Activated T-helper 9 cell treated with anti-CD3 and anti-CD28 coated beads, Interleukin-2, amount 50 U/mL, for 16 hours (primary cell): ENCODE measurements at regions not wholly inside any gene's neighbourhood (a gene's known extent, or its start where the extent isn't known, plus 50 kb on each side); places are given as distances from the start of the nearest gene placed in this dataset.
"Not testable (repeated sequence)": the region's sequence is repeated elsewhere in the genome, so short reads cannot be mapped to it uniquely, and the experiment has no call there.

ENCODE experiments used
- DNase-seq: peaks from one replicate; pipeline ENCODE4 v3.0.0-alpha.2; 2020; ENCODE audit warnings: low read depth

DNA sequence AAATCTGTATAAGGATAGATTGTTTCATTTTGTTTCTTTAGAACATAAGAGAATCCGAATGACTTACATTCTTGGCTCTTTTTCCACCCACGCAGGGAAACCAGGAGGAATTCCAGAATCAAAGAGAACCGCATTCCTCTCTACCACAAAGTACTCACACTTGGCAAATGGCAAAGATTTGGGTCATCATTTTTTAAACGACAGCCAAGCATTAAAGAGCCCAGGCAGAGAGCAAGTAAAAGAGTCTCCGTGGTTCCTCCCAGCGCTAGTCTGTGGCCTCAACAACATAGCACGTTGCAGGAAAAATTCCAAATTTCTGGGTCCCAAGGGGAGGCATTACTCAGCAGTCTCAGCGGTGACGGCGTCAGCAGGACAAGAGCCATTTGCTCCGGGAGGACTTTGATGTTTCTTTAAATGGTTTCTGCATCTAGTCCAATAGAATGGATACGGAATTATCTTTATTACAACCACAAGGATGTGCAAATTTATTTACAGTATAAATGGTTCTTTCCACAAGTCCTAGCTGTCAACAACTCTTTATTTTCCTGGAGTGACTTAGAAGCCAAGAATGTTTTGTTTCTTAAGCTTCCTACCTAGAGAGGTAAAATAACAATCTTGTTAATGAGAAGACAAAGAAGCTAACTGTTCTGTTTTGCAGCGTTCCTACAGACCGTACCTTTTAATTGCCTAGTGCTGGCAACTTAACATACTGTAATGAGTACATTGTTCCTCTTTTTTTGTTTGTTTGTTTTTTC is 232.5 kb downstream of the SKIDA1 start:
- no peak for DNase-seq

DNA sequence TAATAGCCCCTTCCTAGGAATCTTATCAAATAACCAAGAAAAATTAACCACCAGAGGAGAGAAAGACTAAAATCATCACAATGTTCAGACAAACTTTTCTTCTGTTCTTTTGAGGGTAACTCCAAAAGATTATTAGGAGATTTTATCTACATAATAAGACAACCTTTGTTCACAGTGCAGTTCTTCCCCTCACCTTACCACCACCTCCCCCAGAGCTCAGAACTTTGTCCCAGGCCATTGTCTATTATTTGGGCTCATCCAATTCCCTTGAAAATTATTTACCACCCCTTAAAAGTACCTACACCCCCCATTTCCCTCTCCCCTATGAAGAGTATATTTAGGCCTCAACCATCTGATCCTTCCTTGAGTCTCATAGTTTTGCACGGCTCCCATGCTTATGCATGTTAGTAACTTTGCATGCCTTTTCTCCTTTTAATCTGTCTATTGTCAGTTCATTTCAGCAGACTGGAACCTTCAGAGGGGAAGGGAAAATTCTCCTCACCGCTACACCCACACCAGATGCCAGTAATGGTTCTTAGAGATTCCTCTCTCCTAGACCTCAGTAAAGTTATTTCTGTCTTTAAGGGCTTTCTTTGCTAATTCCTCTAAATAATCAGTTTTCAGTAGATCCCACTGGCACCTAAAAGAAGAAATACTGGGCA is 234.9 kb downstream of the SKIDA1 start:
- no peak for DNase-seq

GRCh38 chr10:21289961-21290360 is 235.5 kb downstream of the SKIDA1 start:
- DNase-seq, result no peak

- DNase-seq, result no peak
These were observed 236.2 kb downstream of the SKIDA1 start for GRCh38 chr10:21289271-21289670.

DNA sequence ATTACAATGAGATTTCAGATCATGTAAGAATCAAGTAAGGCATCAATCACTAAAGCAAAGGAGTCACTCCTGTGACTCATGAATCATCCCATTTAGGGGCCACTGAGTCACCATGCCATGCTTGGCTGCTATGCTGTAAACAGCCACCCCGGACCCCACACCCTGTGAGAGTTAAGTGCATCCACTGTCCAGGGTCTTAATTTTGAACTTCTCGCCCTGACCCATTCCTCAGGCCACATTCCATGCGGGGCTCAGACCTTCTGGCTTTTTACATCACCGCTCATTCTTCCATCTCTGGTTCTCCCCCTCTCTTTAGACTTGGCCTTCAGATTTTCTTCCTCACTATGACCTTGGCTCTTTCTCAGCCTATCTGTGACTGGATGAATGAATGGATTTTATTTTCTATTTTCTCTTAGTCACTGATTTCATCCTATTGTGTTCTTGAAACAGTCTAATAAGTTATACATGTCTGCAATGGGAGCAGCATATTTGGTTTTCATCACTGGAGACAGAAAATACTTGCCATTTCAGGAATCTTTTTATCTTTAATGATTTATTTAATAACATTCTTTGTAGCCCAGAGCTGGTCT is 239.6 kb downstream of the SKIDA1 start:
- no peak for DNase-seq

DNA sequence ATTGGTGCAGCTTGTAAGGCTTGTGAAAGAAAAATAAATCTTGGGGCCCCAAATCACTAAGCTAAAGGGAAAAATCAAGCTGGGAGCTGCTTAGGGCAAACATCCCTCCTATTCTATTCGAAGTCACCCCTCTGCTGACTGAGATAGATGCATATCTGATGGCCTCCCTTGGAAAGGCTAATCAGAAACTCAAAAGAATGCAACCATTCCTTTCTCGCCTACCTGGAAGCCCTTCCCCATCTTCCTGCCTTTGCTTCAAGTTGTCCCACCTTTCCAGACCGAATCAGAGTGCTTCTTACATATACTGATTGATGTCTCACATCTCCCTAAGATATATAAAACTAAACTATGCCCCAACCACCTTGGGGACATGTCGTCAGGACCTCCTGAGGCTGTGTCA is 240.3 kb downstream of the SKIDA1 start:
- no peak for DNase-seq

- DNase-seq, result no peak
These were observed 241.2 kb downstream of the SKIDA1 start for GRCh38 chr10:21284301-21284700.

- not testable (repeated sequence) for DNase-seq
These were observed 242.4 kb downstream of the SKIDA1 start for GRCh38 chr10:21283053-21283452.

DNA sequence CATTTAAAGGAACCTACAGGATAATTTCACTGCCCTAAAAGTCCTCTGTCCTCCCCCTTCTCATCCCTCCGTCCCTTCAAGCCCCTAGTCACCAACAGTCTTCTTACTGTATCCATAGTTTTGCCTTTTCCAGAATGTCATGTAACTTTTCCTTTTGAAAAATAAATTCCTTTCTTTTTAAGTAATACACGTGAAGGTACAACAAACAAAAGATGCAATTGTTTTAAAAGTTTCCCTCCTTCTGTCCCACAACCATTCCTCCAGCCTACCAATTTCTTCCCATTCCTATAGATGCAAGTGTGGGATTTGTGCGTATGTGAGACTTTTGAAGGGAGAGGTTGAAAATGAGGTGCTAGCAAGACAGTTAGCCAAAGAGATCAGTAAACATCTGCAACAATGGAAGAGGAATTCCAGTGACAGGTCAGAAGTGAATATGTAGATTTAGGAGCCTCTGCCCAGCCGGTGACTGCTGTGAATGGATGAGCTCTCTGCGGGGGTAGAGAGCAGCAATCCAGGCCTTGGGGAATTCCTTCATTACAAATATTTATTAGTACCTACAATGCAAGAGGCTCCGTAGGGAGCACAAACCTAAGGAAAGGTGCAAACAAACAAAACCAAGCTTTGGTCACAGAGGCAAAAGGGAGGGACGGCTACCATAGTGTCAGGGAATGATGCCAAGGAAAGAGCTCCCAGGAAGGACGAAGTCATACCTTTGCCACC is 243.6 kb downstream of the SKIDA1 start:
- DNase-seq, result no peak

- DNase-seq, result no peak
These were observed 244.4 kb downstream of the SKIDA1 start for GRCh38 chr10:21280971-21281572.

DNA sequence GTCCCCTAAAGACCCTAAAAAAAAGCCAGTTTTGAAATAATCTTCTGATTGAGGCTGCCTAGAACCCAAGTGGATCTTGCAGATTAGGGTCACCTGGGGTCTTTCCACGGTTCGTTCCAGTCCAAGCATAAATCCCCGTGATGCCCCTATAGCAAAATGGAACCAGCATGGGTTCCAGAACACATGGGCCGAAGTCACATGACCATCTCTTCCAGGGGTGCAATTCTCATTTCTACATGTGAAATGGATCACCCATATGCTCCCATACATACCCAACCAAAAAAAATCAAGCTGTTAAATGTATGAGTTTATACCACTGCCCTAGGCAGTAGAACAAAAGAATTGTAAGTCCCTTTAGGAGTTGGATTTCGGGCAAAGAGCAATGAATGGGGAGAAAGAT is 245.4 kb downstream of the SKIDA1 start:
- DNase-seq, result no peak

- DNase-seq, result no peak
These were observed 246.3 kb downstream of the SKIDA1 start for GRCh38 chr10:21279217-21279575.

GRCh38 chr10:21278491-21279216 is 246.8 kb downstream of the SKIDA1 start:
- peak; percentile 24 for DNase-seq

GRCh38 chr10:21273400-21273968 is 252.0 kb downstream of the SKIDA1 start:
- DNase-seq, result no peak

GRCh38 chr10:21272643-21273399 is 252.7 kb downstream of the SKIDA1 start:
- no peak for DNase-seq

DNA sequence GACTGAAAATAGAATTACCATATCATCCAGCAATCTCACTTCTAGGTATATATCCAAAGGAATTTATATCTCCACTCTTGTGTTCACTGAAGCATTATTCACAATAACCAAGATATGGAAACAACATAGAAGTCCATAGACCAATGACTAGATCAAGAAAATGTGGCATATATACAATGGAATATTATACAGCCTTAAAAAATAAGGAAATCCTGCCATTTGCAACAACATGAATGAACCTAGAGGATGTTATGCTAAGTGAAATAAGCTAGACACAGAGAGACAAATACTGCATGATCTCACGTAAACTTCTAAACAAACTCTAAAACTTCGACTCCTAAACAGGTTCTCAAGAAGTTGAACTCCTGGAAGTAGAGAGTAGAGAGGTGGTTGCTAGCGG is 254.5 kb downstream of the SKIDA1 start:
- DNase-seq, result no peak

GRCh38 chr10:21269289-21269688 is 256.2 kb downstream of the SKIDA1 start:
- no peak for DNase-seq

GRCh38 chr10:21265622-21266021 is 259.9 kb downstream of the SKIDA1 start:
- DNase-seq, result no peak

GRCh38 chr10:21264271-21264670 is 261.2 kb downstream of the SKIDA1 start:
- no peak for DNase-seq

DNA sequence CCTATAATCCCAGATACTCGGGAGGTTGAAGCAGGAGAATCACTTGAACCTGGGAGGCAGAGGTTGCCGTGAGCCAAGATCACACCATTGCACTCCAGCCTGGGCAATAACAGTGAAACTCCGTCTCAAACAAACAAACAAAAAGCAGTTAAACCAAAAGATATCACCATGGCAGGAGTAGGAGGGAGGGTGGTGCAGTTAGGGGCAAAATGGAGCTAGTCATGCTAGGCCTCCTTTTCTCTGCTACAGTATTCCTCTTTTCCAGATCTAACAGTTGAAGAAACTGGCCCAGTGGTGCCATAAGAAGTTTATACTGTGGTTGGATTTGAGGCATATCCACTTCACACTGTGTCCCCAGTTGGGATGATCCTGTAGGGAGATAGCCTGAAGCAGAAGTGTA is 261.6 kb downstream of the SKIDA1 start:
- no peak for DNase-seq
